ENCODE measurements at regions not wholly inside any gene's neighbourhood (a gene's known extent, or its start where the extent isn't known, plus 50 kb on each side); places are given as distances from the start of the nearest gene placed in this dataset.
A peak's percentile ranks its signal among the peaks of the same experiment; 100 is the strongest.

DNA sequence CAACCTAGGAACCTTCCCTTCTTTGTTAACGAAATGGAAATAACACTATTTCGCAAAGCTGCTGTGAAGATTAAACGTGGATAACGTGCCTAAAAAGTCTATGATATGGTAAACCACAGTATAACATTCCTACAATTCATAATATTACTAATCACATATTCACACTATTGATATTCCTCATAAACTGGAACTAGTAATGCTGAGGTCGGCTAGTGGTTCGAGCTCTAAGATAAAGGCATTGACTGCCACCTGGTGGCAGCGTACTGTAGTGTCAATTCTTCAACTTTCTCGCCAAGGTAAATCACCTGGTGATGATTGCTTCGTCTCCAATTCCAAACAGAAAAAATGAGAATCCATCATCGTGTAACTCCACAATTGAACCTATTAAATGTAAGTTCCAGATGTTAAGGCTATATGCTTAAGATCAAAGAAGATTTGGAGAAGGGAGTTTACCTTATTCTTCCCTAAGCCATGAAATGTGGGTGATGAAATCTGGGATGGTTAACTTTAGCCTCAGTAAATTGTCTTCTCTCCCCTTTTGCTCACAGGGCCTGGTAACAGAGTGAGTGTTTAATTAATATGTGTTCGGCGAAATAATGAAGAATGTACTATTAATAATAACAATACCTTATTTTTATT, 197.5 kb upstream of the TMEM132C start:
- WGBS, 2 donors, result 31 to 33% methylated on average over 12 of the region's 12 CpGs
- Histone ChIP-seq H3K9ac (ENCODE audit: insufficient read depth in 1 of 2, low read length in 2 of 2) (no peak overlapping the region), H3K9me3 (ENCODE audit: control insufficient read depth in 4 of 4, insufficient read depth in 3 of 4, low read length in 3 of 4) (no peaks in the 10 kb centered on the region), H3K36me3 (ENCODE audit: control insufficient read depth in 4 of 4, insufficient read depth in 4 of 4, low read length in 4 of 4) (no peaks in the 10 kb centered on the region), H3K4me1 (ENCODE audit: control insufficient read depth in 5 of 5, insufficient read depth in 5 of 5, low read length in 5 of 5) (no peaks in the 10 kb centered on the region), H3K4me3 (no peak overlapping the region), H3K27me3 (ENCODE audit: control insufficient read depth in 3 of 3, insufficient read depth in 3 of 3, low read length in 2 of 3) (no peaks in the 10 kb centered on the region), H3K27ac (ENCODE audit: low read depth in 1 of 2, low read length in 1 of 2) (no peak overlapping the region)
- TF ChIP-seq, protein P1, sequence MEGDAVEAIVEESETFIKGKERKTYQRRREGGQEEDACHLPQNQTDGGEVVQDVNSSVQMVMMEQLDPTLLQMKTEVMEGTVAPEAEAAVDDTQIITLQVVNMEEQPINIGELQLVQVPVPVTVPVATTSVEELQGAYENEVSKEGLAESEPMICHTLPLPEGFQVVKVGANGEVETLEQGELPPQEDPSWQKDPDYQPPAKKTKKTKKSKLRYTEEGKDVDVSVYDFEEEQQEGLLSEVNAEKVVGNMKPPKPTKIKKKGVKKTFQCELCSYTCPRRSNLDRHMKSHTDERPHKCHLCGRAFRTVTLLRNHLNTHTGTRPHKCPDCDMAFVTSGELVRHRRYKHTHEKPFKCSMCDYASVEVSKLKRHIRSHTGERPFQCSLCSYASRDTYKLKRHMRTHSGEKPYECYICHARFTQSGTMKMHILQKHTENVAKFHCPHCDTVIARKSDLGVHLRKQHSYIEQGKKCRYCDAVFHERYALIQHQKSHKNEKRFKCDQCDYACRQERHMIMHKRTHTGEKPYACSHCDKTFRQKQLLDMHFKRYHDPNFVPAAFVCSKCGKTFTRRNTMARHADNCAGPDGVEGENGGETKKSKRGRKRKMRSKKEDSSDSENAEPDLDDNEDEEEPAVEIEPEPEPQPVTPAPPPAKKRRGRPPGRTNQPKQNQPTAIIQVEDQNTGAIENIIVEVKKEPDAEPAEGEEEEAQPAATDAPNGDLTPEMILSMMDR (IDR thresholded peaks at IDR 0.05; ENCODE audit: control extremely low read depth, extremely low read depth), result peak; percentile 23
- DNase-seq (peak; percentile 8 to 20 (median 10)), ATAC-seq (ENCODE audit: insufficient read depth, low FRiP score) (no peak)

DNA sequence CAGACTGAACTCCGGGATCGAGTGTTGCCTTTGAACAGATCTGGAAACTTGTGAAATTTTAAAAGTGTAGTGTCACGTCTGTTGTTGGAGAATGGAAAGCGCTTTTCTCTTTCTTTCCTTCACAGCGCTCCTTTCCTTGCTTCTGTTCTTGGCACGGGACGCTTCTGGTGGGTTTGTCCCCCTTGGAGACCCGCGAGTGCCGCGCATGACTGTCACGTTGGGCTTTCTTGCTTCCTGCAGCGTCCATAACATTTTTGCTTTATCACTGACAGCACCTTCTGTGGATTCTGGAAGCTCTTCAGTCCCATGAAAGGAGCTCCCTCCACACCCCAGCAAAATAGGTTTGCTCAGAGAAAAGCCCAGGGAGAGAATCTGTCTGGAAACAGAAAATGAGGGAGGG, 193.0 kb upstream of the TMEM132C start:
- TF ChIP-seq, protein P1 (IDR thresholded peaks at IDR 0.05; ENCODE audit: control extremely low read depth, extremely low read depth), result no peak
- WGBS, 2 donors, result 85 to 91% methylated on average over 13 of the region's 13 CpGs
- ATAC-seq (ENCODE audit: insufficient read depth, low FRiP score) (no peak), DNase-seq (no peak)
- Histone ChIP-seq H3K4me1 (ENCODE audit: control insufficient read depth in 5 of 5, insufficient read depth in 5 of 5, low read length in 5 of 5) (no peaks in the 10 kb centered on the region), H3K27me3 (ENCODE audit: control insufficient read depth in 3 of 3, insufficient read depth in 3 of 3, low read length in 2 of 3) (no peaks in the 10 kb centered on the region), H3K36me3 (ENCODE audit: control insufficient read depth in 4 of 4, insufficient read depth in 4 of 4, low read length in 4 of 4) (no peaks in the 10 kb centered on the region), H3K9ac (ENCODE audit: insufficient read depth in 1 of 2, low read length in 2 of 2) (no peak overlapping the region), H3K27ac (ENCODE audit: low read depth in 1 of 2, low read length in 1 of 2) (no peak overlapping the region), H3K9me3 (ENCODE audit: control insufficient read depth in 4 of 4, insufficient read depth in 3 of 4, low read length in 3 of 4) (peaks cover 0 to 8% (median 0%) of the 10 kb centered on the region in 4 donors), H3K4me3 (no peak overlapping the region)

DNA sequence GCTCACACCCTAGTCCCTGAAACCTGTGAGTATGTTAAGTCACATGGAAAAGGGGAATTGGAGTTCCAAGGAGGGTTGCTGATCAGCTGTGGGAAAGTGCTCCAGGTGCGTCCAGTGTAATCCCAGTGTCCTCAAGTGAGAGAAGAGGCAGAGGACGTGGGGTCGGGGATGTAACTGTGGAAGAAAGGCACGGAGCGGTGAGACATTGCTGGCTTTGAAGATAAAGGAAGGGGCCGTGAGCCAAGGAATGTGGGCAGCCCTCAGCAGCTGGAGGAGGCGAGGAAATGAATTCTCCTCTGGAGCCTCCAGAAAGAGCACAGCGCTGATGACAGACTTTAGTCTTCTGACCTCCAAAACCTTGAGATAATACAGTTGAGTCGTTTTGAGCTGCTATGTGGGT, 191.6 kb upstream of the TMEM132C start:
- ATAC-seq (ENCODE audit: insufficient read depth, low FRiP score) (no peak), DNase-seq (no peak)
- Histone ChIP-seq H3K27me3 (ENCODE audit: control insufficient read depth in 3 of 3, insufficient read depth in 3 of 3, low read length in 2 of 3) (no peaks in the 10 kb centered on the region), H3K4me1 (ENCODE audit: control insufficient read depth in 5 of 5, insufficient read depth in 5 of 5, low read length in 5 of 5) (no peaks in the 10 kb centered on the region), H3K27ac (ENCODE audit: low read depth in 1 of 2, low read length in 1 of 2) (no peak overlapping the region), H3K36me3 (ENCODE audit: control insufficient read depth in 4 of 4, insufficient read depth in 4 of 4, low read length in 4 of 4) (no peaks in the 10 kb centered on the region), H3K9ac (ENCODE audit: insufficient read depth in 1 of 2, low read length in 2 of 2) (no peak overlapping the region), H3K4me3 (no peak overlapping the region), H3K9me3 (ENCODE audit: control insufficient read depth in 4 of 4, insufficient read depth in 3 of 4, low read length in 3 of 4) (peaks cover 0 to 8% (median 0%) of the 10 kb centered on the region in 4 donors)
- WGBS, 2 donors, result 74 to 90% methylated on average over 9 of the region's 9 CpGs
- TF ChIP-seq, protein P1 (IDR thresholded peaks at IDR 0.05; ENCODE audit: control extremely low read depth, extremely low read depth), result no peak

DNA sequence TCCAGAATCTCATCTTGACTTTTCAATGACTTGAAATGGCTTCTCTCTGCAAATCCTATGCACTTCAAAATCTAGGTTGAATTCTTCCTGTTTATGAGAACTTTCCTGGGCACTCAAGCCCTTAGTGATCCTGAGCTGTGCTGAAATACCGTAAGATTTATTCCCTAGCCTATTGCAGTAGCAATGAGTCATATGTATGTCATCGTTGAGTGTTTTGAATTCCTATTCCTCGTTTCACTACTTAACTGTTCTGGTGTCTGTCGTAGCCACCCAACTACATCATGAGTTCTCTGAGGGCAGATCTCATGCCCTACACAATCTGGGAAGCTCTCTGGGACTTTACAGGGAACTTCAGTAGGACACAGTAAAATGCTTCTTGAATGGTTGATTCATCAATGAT, 190.8 kb upstream of the TMEM132C start:
- no peak overlapping the region for H3K9ac ChIP-seq (ENCODE audit: insufficient read depth in 1 of 2, low read length in 2 of 2)
- no peak for DNase-seq
- no peak for ATAC-seq (ENCODE audit: insufficient read depth, low FRiP score)

More for the DNA sequence above, 190.8 kb upstream of the TMEM132C start:
- Histone ChIP-seq H3K27me3 (ENCODE audit: control insufficient read depth in 3 of 3, insufficient read depth in 3 of 3, low read length in 2 of 3) (no peaks in the 10 kb centered on the region), H3K9me3 (ENCODE audit: control insufficient read depth in 4 of 4, insufficient read depth in 3 of 4, low read length in 3 of 4) (peaks cover 0 to 8% (median 0%) of the 10 kb centered on the region in 4 donors), H3K4me1 (ENCODE audit: control insufficient read depth in 5 of 5, insufficient read depth in 5 of 5, low read length in 5 of 5) (no peaks in the 10 kb centered on the region), H3K27ac (ENCODE audit: low read depth in 1 of 2, low read length in 1 of 2) (no peak overlapping the region), H3K4me3 (no peak overlapping the region), H3K36me3 (ENCODE audit: control insufficient read depth in 4 of 4, insufficient read depth in 4 of 4, low read length in 4 of 4) (no peaks in the 10 kb centered on the region)
- TF ChIP-seq, protein P1 (IDR thresholded peaks at IDR 0.05; ENCODE audit: control extremely low read depth, extremely low read depth), result no peak
- WGBS, 2 donors, result 82 to 84% methylated on average over 4 of the region's 4 CpGs
